HG02759 (cell line): ENCODE measurements at regions not wholly inside any gene's neighbourhood (a gene's known extent, or its start where the extent isn't known, plus 50 kb on each side); places are given as distances from the start of the nearest gene placed in this dataset.
A peak's percentile ranks its signal among the peaks of the same experiment; 100 is the strongest.
"Not testable (repeated sequence)": the region's sequence is repeated elsewhere in the genome, so short reads cannot be mapped to it uniquely, and the experiment has no call there.

Source experiments
- ATAC-seq: cut with Tn5 transposase; IDR thresholded peaks from one replicate; pipeline ENCODE4 v1.9.1; 2021; ENCODE audit warnings: mild to moderate bottlenecking, moderate library complexity; ENCODE audit not compliant: unreplicated experiment

- ATAC-seq = no peak
These were observed 94.0 kb upstream of the ABCA1 start for GRCh38 chr9:105021917-105022316.

- ATAC-seq = not testable (repeated sequence)
These were observed 94.6 kb upstream of the ABCA1 start for GRCh38 chr9:105022545-105022944.

GRCh38 chr9:105023788-105024187 lies 95.8 kb upstream of the ABCA1 start:
- no peak for ATAC-seq

GRCh38 chr9:105024529-105024928 lies 96.6 kb upstream of the ABCA1 start:
- no peak for ATAC-seq

GRCh38 chr9:105026451-105026850 lies 98.5 kb upstream of the ABCA1 start:
- ATAC-seq = no peak

- ATAC-seq = no peak
These were observed 99.1 kb upstream of the ABCA1 start for GRCh38 chr9:105027084-105027483.

- no peak for ATAC-seq
These were observed 102.3 kb upstream of the ABCA1 start for GRCh38 chr9:105030285-105030684.

- no peak for ATAC-seq
These were observed 109.2 kb upstream of the ABCA1 start for GRCh38 chr9:105037139-105037538.

GRCh38 chr9:105038051-105038450 lies 110.1 kb upstream of the ABCA1 start:
- no peak for ATAC-seq

- no peak for ATAC-seq
These were observed 111.3 kb upstream of the ABCA1 start for GRCh38 chr9:105039175-105039799.

GRCh38 chr9:105043370-105043936 lies 115.5 kb upstream of the ABCA1 start:
- no peak for ATAC-seq

- ATAC-seq = no peak
These were observed 116.6 kb upstream of the ABCA1 start for GRCh38 chr9:105044518-105044917.

- ATAC-seq = no peak
These were observed 119.2 kb upstream of the ABCA1 start for GRCh38 chr9:105046907-105047741.

GRCh38 chr9:105047742-105048041 lies 119.7 kb upstream of the ABCA1 start:
- ATAC-seq = no peak

GRCh38 chr9:105048331-105048730 lies 120.4 kb upstream of the ABCA1 start:
- ATAC-seq = no peak

- no peak for ATAC-seq
These were observed 122.3 kb upstream of the ABCA1 start for GRCh38 chr9:105050296-105050695.

- no peak for ATAC-seq
These were observed 123.9 kb upstream of the ABCA1 start for GRCh38 chr9:105051897-105052296.

GRCh38 chr9:105052346-105052745 lies 124.4 kb upstream of the ABCA1 start:
- ATAC-seq = no peak

- ATAC-seq = peak; percentile 90
These were observed 125.3 kb upstream of the ABCA1 start for GRCh38 chr9:105053209-105053652.

- no peak for ATAC-seq
These were observed 126.5 kb upstream of the ABCA1 start for GRCh38 chr9:105054491-105054890.

GRCh38 chr9:105055917-105056316 lies 128.0 kb upstream of the ABCA1 start:
- ATAC-seq = no peak

- ATAC-seq = no peak
These were observed 129.6 kb upstream of the ABCA1 start for GRCh38 chr9:105057551-105057950.
